NCI-H526 treated with DMSO at 0.1 percent for 48 hours (cell line): ENCODE measurements at regions not wholly inside any gene's neighbourhood (a gene's known extent, or its start where the extent isn't known, plus 50 kb on each side); places are given as distances from the start of the nearest gene placed in this dataset.

Source experiments
- DNase-seq: peaks from one replicate; lab custom pipeline; 2025; lab: John Stamatoyannopoulos, UW

DNA sequence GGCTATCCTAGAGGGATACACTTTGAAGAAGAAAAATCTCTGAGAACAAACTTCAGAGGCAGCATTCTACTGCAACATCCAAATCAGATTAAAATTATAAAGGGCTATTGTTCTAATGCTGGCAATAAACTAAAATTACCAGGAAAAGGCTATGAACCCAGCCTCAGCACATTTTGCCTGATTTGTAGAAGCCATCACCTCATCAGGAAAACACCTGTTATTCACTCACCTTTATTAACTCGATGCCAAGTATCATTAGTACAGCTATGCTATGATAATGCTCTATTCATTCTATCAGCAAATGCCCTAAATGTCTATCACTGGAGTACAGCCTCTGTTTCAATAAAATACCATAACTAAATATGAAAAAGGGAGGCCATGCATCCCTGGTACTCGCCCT lies 510.2 kb downstream of the RASEF start:
- DNase-seq = no peak

- no peak for DNase-seq
These were observed 509.1 kb downstream of the RASEF start for GRCh38 chr9:82553654-82554366.

DNA sequence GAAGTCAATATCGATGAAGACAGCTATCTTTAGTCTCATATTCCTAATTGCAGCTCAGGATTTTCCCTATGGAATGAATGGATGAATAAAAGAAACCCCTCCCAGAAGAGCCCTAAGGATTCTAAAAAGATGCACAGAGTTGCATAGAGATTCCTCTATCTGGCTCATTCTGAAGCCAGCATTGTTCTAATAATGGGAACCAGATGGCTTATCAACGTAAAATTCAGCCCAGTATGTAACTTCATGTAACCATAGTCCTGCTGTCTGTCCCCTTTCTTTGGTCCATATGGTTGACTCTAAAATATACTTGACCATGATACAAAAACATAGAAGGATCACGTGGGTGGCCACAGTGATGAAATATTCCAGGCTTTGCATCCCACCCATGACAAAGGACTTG lies 508.6 kb downstream of the RASEF start:
- no peak for DNase-seq

GRCh38 chr9:82555031-82555430 lies 507.9 kb downstream of the RASEF start:
- no peak for DNase-seq

DNA sequence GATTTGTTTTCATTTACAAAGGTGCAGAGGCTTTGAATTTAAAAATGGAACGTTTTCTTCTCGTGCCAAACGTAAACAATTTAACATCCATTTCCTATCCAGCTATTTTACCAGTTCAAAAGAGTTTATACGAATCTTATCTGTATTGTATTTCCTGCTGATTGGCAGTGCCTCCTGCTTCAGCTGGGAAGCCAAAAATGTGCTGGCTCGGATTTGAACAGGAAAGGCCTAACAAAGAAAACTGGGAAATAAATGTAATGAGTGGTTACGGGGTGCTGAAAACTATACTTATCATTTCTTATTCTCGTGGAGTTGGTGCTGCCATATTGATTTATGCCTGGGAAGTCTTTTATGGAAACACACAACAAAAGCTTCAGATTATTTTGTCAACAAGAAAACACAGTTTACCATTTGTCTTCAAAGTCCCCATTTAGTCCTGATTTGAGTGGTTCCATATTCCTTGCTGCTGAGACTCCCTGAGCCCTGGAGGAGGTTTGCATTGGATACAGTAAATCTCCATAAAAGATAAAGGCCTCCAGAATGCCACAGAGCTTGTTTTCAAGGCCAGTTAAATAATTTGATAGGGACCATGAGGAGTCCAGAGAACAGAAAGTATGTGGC lies 507.4 kb downstream of the RASEF start:
- DNase-seq = no peak

GRCh38 chr9:82558346-82558745 lies 504.6 kb downstream of the RASEF start:
- no peak for DNase-seq

DNA sequence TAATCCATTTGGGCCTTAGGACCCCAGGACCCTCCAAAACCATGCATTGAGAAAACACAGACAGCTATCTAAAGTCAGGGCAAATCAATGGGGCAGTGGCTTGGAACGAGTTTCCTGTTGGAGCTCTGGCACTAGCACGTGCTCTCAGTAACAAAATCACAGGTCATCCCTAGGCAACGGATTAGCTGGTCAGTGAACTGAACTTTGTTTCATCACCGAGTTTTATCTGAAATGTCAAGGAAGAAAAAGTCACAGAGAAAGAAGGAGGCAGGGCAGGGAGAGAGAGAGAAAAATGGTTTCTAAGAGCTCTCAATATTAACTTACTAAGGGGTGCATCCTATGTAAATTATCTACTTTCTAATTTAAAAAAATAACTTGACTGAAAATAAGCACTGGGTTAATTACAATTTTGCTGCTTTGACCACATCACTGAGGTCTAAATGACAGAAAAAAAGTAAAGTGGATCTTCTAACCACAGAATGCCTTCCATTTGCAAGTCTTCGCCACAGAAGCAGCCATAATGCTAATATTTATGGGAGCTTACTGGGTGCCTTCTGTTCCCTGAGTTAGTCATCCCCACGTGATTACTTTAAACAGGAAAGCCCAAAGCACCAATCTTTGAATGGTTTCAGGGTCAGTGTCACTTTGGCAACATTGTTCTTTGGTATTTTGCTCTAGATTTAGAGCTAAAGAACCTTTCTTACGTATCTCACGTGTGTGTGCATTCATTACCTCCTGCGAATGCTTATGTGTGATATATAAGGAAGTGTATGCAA lies 503.9 kb downstream of the RASEF start:
- DNase-seq = no peak

DNA sequence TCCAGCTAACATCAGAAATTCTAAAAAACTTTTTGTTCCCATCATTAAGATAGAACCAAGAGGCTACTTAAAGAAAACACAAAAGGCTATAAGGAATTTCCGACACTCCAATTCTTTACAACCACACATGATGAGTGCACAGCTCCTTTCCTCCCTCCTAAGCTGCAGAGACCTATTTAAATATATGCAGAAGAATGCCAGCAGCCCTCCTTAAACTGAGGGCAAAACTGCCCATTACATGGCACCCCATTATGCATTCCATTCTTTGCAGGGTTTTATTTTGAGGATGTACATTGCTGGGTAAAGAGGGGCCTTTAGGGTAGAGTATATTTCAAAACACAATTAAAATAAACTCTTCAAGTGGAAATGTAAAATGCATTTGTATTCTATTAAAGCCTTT lies 502.9 kb downstream of the RASEF start:
- no peak for DNase-seq

- DNase-seq = no peak
These were observed 502.5 kb downstream of the RASEF start for GRCh38 chr9:82560457-82560904.

GRCh38 chr9:82563094-82563493 lies 499.8 kb downstream of the RASEF start:
- DNase-seq = no peak

DNA sequence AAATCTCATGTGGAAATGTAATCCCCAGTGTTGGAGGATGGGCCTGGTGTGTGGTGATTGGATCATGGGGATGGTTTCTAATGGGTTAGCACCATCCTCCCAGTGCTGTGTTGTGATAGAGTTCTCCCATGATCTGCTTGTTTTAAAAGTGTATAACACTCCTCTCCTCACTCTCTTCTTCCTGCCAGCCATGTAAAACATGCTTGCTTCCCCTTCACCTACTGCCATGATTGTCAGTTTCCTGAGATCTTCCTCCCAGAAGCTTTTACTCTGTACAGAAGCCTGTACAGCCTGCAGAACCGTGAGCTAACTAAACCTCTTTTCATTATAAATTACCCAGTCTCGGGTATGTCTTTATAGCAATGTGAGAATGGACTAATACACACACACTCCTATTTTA lies 499.1 kb downstream of the RASEF start:
- DNase-seq = no peak

- peak; percentile 29 for DNase-seq
These were observed 497.6 kb downstream of the RASEF start for GRCh38 chr9:82565188-82565969.

DNA sequence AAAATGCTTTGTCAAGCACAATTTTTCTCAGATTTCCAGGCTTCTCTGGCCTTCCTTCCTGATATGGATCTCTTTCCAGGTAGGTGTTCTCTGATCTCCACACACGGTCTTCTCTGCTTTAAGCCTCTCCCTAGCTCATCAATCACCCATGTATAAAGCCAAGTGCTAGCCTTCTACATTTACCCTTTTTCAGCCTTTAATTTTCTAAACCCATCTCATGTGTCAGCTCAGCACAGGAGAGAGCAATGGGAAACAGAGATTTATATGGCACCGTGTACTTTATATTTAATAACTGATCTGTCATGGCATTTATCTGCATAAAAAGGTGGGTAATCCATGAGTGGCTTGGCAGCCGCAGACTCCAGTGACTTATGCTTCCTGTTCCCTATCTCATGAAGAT lies 495.0 kb downstream of the RASEF start:
- no peak for DNase-seq

GRCh38 chr9:82570226-82570625 lies 492.7 kb downstream of the RASEF start:
- DNase-seq = no peak

DNA sequence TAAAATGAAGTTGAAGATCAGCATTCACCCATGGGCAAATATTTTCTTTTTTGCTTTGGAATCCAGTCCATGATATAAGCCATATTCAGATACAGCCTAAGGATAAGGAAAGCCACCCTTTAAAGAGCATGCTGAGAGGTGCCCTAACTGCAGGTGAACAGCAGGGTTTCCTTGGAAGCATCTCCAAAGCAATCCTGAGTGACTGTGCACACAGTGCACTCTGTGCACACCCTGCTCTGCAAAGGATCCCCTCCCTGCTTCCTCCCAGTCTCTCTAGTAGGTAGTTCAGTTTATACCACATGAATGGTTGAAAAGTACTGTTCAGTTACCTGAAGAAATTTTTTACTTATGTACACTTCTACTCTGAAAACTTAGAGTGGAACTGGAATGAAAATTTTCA lies 491.4 kb downstream of the RASEF start:
- DNase-seq = no peak

DNA sequence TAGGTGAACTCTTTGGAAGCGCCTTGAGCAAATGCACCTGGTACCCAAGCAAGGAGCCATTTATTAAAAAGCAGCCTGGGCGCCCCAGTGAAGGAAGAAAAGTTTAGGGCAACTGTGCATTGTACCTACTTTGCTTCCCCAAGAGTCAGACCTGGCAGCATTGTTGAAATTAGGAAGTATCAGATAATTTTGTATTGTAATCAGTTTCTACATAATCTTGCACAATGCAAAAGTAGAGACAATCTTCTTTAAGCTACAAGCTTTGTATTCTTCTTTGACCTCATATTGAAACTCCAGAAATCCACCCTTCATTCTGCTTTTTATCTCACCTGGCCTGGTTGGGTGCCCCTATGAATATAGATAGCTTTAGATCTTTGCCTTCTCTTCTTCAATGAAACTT lies 490.8 kb downstream of the RASEF start:
- DNase-seq = no peak

DNA sequence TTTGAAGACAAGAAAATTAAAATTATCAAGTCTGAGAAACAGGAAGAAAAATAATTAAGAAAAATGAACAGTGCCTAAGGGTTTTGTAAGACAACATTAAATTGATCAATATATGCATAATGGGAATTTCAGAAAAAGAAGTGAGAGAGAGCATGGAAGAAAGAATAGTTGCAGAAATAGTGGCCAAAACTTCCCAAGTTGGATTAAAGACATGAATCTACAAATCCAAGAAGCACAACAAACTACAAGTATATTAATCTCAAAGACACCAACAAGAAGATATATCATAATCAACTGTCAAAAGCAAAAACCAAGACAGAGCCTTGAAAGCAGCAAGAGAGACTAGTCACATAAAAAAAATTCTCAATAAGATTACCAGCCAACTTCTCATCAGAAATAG lies 488.0 kb downstream of the RASEF start:
- no peak for DNase-seq

- DNase-seq = no peak
These were observed 482.0 kb downstream of the RASEF start for GRCh38 chr9:82580921-82581320.

DNA sequence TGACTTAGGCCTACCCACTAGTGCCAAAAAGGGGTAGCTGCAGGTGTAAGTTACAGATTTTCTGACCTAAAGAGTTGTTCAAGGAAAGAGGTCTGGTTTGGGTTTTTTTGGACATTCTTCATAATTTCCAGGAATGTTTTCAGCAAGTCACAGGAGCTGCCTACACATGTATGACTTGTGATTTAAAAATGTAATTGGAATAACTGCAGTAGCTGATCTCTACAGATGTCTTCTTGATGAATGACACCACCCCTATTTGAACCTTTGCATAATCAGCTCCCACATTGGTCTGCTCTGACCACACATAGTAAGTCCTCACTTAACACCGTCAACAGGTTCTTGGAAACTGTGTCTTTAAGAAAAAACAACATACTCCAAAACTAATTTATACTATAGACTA lies 481.4 kb downstream of the RASEF start:
- DNase-seq = no peak

DNA sequence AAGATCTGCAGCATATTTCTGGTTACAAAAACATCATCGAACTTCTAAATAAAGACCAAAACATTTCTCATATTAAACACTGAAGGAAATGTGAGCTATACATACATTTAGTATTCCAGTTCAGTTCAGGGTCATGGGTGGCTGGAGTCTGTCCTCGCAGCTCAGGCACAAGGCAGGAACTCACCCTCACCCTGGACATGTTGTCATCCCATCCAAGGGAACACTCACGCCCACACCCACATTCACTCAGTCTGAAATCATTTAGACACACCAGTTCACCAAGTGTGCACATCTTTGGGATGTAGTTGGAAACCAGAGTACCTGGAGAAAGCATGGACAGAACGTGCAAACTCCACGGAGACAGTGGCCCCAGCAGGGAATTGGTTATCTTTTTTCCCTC lies 481.0 kb downstream of the RASEF start:
- no peak for DNase-seq

- no peak for DNase-seq
These were observed 480.2 kb downstream of the RASEF start for GRCh38 chr9:82582693-82583092.

DNA sequence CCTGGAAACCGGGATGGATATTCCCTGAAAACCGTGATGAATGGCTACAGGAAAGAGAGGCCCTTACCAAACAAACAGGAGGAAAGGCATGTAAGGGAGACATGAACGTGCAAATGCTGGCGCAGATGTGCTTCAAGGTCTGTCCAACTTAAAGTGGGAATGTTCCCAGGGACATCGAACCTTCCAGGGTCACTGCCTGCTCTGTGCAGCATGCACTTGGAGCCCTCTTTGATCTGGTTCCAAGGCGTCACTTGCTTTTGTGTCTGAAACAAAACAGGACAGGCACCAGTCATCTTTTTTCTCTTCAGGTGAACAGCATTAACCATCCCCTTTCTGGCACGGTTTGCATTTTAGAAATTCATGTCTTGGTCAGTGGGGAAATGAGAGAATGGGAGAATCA lies 479.4 kb downstream of the RASEF start:
- no peak for DNase-seq
